CD14-positive monocyte (primary cell): ENCODE measurements at regions not wholly inside any gene's neighbourhood (a gene's known extent, or its start where the extent isn't known, plus 50 kb on each side); places are given as distances from the start of the nearest gene placed in this dataset.

Source experiments
- DNase-seq, 3 donors: peaks; one replicate each; pipeline ENCODE4 v3.0.0-alpha.2; 2011 to 2022
- H2AFZ ChIP-seq: 2 replicates; pipeline ENCODE4 v1.6.0; 2012; ENCODE audit warnings: mild to moderate bottlenecking, low read depth, low read length, inconsistent platforms; ENCODE audit not compliant: insufficient read depth, poor library complexity, severe bottlenecking
- H3K27ac ChIP-seq, 2 donors: 1 replicate in 1 of 2; 2 replicates in 1 of 2; pipeline ENCODE4 v1.5.1; 2012 to 2013; ENCODE audit warnings: low read length in 2 of 2, control low read depth in 1 of 2, inconsistent platforms in 1 of 2, low read depth in 1 of 2, mild to moderate bottlenecking in 1 of 2
- H3K27me3 ChIP-seq, 2 donors: one replicate each; pipeline versions ENCODE4 v1.6.0 to v1.6.1; 2011 to 2013; ENCODE audit warnings: low read length in 2 of 2; ENCODE audit not compliant: control insufficient read depth in 2 of 2, insufficient read depth in 2 of 2
- H3K36me3 ChIP-seq, 2 donors: replicated peaks in 1 of 2; 1 replicate in 1 of 2; 2 replicates in 1 of 2; pipeline versions ENCODE4 v1.5.1 to v1.6.1; 2012 to 2013; ENCODE audit warnings: low read length in 2 of 2, control low read depth in 1 of 2, inconsistent platforms in 1 of 2, mild to moderate bottlenecking in 1 of 2; ENCODE audit not compliant: insufficient read depth in 2 of 2, control insufficient read depth in 1 of 2
- H3K4me1 ChIP-seq, 2 donors: 1 replicate in 1 of 2; 2 replicates in 1 of 2; pipeline versions ENCODE4 v1.5.1 to v1.6.1; 2012 to 2013; ENCODE audit warnings: low read length in 2 of 2, control low read depth in 1 of 2, inconsistent platforms in 1 of 2, mild to moderate bottlenecking in 1 of 2, moderate library complexity in 1 of 2; ENCODE audit not compliant: insufficient read depth in 2 of 2, control insufficient read depth in 1 of 2
- H3K4me2 ChIP-seq: replicated peaks from 2 replicates; pipeline ENCODE3; 2012; ENCODE audit warnings: low read length, moderate library complexity, mild to moderate bottlenecking; ENCODE audit not compliant: poor library complexity, severe bottlenecking; ENCODE audit errors: extremely low read depth
- H3K4me3 ChIP-seq, 3 experiments: fragments of 200-600 bp in 1 of 3; sonication (generic) in 1 of 3; replicated peaks in 1 of 3; 1 replicate in 2 of 3; 2 replicates in 1 of 3; pipeline ENCODE4 v1.5.1; 2011 to 2013; ENCODE audit warnings: low read length in 3 of 3, mild to moderate bottlenecking in 3 of 3, control low read depth in 2 of 3, low read depth in 2 of 3, inconsistent platforms in 1 of 3, moderate library complexity in 1 of 3
- H3K79me2 ChIP-seq: 2 replicates; pipeline ENCODE4 v1.6.0; 2012; ENCODE audit warnings: mild to moderate bottlenecking, control low read depth, inconsistent platforms, low read length, moderate library complexity; ENCODE audit not compliant: insufficient read depth
- H3K9ac ChIP-seq: 2 replicates; pipeline ENCODE4 v1.6.0; 2017; ENCODE audit warnings: low read length, mild to moderate bottlenecking; ENCODE audit not compliant: insufficient read depth, poor library complexity, severe bottlenecking
- H3K9me3 ChIP-seq, 2 donors: replicated peaks in 1 of 2; 1 replicate in 1 of 2; 2 replicates in 1 of 2; pipeline versions ENCODE4 v1.5.1 to v1.6.1; 2012 to 2013; ENCODE audit warnings: low read length in 2 of 2, control low read depth in 1 of 2; ENCODE audit not compliant: control insufficient read depth in 1 of 2, insufficient read depth in 1 of 2
- H4K20me1 ChIP-seq: 2 replicates; pipeline ENCODE4 v1.6.0; 2012; ENCODE audit warnings: mild to moderate bottlenecking, low read length, control low read depth, moderate library complexity; ENCODE audit not compliant: insufficient read depth
- H3K27ac Mint-ChIP-seq, 7 donors: one replicate each; pipeline ENCODE4 v1.8.0; 2020; ENCODE audit warnings: mild to moderate bottlenecking in 7 of 7, mixed read lengths in 7 of 7, moderate library complexity in 6 of 7, inconsistent platforms in 2 of 7
- H3K27me3 Mint-ChIP-seq, 3 donors: one replicate each; pipeline ENCODE4 v1.8.0; 2021 to 2022; ENCODE audit warnings: low read depth in 3 of 3, mild to moderate bottlenecking in 3 of 3, mixed read lengths in 3 of 3, moderate library complexity in 3 of 3, inconsistent platforms in 1 of 3
- H3K36me3 Mint-ChIP-seq, 2 donors: one replicate each; pipeline ENCODE4 v1.8.0; 2020; ENCODE audit warnings: mixed read lengths in 2 of 2, inconsistent platforms in 1 of 2, mild to moderate bottlenecking in 1 of 2
- H3K4me1 Mint-ChIP-seq: one replicate; pipeline ENCODE4 v1.8.0; 2020; ENCODE audit warnings: mild to moderate bottlenecking, mixed read lengths
- H3K4me3 Mint-ChIP-seq, 2 donors: one replicate each; pipeline ENCODE4 v1.8.0; 2020; ENCODE audit warnings: mild to moderate bottlenecking in 2 of 2, mixed read lengths in 2 of 2, moderate library complexity in 1 of 2
- H3K9me3 Mint-ChIP-seq, 7 donors: one replicate each; pipeline ENCODE4 v1.8.0; 2020 to 2022; ENCODE audit warnings: mixed read lengths in 7 of 7, mild to moderate bottlenecking in 6 of 7, moderate library complexity in 6 of 7, inconsistent platforms in 2 of 7
- WGBS: methylation state at CpG from one replicate; pipeline ENCODE4 v1.1.5; 2013; ENCODE audit warnings: missing lambda C conversion rate; ENCODE audit not compliant: insufficient coverage; 5-methylcytosine and 5-hydroxymethylcytosine counted together
- intact Hi-C, 2 donors: fragments of 100-400 bp; cut with micrococcal nuclease; formaldehyde crosslinking; loops; one replicate each; pipeline versions ENCODE4 v1.15.0 to v1.15.1; 2023
- TF ChIP-seq, protein P1 (sequence below): fragments of 200-600 bp; IDR thresholded peaks from one replicate; pipeline ENCODE4 v1.8.0; 2022; ENCODE audit warnings: antibody characterized with exemption, mild to moderate bottlenecking

- no peaks in the 10 kb centered on the region for H3K4me1 ChIP-seq
- H2AFZ ChIP-seq: no peak overlapping the region
- Mint-ChIP-seq H3K27me3 (no peaks in the 10 kb centered on the region), H3K27ac (no peak overlapping the region), H3K36me3 (no peaks in the 10 kb centered on the region), H3K9me3 (peaks cover 0 to 19% (median 14%) of the 10 kb centered on the region in 7 donors), H3K4me1 (no peaks in the 10 kb centered on the region), H3K4me3 (no peak overlapping the region)
- no peak overlapping the region for H3K27ac ChIP-seq
- DNase-seq: no peak
- intact Hi-C loops: no loop called here
- TF ChIP-seq, protein P1, sequence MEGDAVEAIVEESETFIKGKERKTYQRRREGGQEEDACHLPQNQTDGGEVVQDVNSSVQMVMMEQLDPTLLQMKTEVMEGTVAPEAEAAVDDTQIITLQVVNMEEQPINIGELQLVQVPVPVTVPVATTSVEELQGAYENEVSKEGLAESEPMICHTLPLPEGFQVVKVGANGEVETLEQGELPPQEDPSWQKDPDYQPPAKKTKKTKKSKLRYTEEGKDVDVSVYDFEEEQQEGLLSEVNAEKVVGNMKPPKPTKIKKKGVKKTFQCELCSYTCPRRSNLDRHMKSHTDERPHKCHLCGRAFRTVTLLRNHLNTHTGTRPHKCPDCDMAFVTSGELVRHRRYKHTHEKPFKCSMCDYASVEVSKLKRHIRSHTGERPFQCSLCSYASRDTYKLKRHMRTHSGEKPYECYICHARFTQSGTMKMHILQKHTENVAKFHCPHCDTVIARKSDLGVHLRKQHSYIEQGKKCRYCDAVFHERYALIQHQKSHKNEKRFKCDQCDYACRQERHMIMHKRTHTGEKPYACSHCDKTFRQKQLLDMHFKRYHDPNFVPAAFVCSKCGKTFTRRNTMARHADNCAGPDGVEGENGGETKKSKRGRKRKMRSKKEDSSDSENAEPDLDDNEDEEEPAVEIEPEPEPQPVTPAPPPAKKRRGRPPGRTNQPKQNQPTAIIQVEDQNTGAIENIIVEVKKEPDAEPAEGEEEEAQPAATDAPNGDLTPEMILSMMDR: no peak
- peaks cover 0 to 11% of the 10 kb centered on the region in 2 donors for H3K9me3 ChIP-seq
- H3K9ac ChIP-seq: no peak overlapping the region
- H3K27me3 ChIP-seq: no peaks in the 10 kb centered on the region
- H3K79me2 ChIP-seq: no peaks in the 10 kb centered on the region
- no peaks in the 10 kb centered on the region for H3K36me3 ChIP-seq
- no peaks in the 10 kb centered on the region for H4K20me1 ChIP-seq
- H3K4me3 ChIP-seq: no peak overlapping the region
- no peak overlapping the region for H3K4me2 ChIP-seq
Measured at GRCh38 chr4:125679989-125680388, 365.2 kb downstream of the FAT4 start.

- Mint-ChIP-seq H3K4me3 (no peak overlapping the region), H3K9me3 (peaks cover 0 to 13% (median 9%) of the 10 kb centered on the region in 7 donors), H3K27ac (no peak overlapping the region), H3K27me3 (no peaks in the 10 kb centered on the region), H3K36me3 (no peaks in the 10 kb centered on the region), H3K4me1 (no peaks in the 10 kb centered on the region)
- no peaks in the 10 kb centered on the region for H3K79me2 ChIP-seq
- no peaks in the 10 kb centered on the region for H3K4me1 ChIP-seq
- H3K9ac ChIP-seq: no peak overlapping the region
- H3K27ac ChIP-seq: no peak overlapping the region
- H3K4me2 ChIP-seq: no peak overlapping the region
- H2AFZ ChIP-seq: no peak overlapping the region
- H4K20me1 ChIP-seq: no peaks in the 10 kb centered on the region
- peaks cover 0 to 7% of the 10 kb centered on the region in 2 donors for H3K9me3 ChIP-seq
- no peak overlapping the region for H3K4me3 ChIP-seq
- no peaks in the 10 kb centered on the region for H3K27me3 ChIP-seq
- intact Hi-C loops: no loop called here
- DNase-seq: no peak
- WGBS: no CpG with 5 or more reads among the region's 1 CpG
- TF ChIP-seq, protein P1: no peak
- H3K36me3 ChIP-seq: no peaks in the 10 kb centered on the region
Measured at GRCh38 chr4:125681240-125681639, 366.5 kb downstream of the FAT4 start.
